ENCODE measurements at regions not wholly inside any gene's neighbourhood (a gene's known extent, or its start where the extent isn't known, plus 50 kb on each side); places are given as distances from the start of the nearest gene placed in this dataset.

- TF ChIP-seq CTCF (IDR thresholded peaks at IDR 0.05), result no peak
- TF ChIP-seq POLR2AphosphoS5 (IDR thresholded peaks at IDR 0.05), result no peak
- TF ChIP-seq POLR2A (IDR thresholded peaks at IDR 0.05), result no peak
- no peak for TF ChIP-seq EP300 (IDR thresholded peaks at IDR 0.05)
Observed at GRCh38 chr18:61949946-61950345, 57.1 kb upstream of the RNF152 start.
